ENCODE measurements at regions not wholly inside any gene's neighbourhood (a gene's known extent, or its start where the extent isn't known, plus 50 kb on each side); places are given as distances from the start of the nearest gene placed in this dataset.
A peak's percentile ranks its signal among the peaks of the same experiment; 100 is the strongest.
"Not testable (repeated sequence)": the region's sequence is repeated elsewhere in the genome, so short reads cannot be mapped to it uniquely, and the experiment has no call there.

DNA sequence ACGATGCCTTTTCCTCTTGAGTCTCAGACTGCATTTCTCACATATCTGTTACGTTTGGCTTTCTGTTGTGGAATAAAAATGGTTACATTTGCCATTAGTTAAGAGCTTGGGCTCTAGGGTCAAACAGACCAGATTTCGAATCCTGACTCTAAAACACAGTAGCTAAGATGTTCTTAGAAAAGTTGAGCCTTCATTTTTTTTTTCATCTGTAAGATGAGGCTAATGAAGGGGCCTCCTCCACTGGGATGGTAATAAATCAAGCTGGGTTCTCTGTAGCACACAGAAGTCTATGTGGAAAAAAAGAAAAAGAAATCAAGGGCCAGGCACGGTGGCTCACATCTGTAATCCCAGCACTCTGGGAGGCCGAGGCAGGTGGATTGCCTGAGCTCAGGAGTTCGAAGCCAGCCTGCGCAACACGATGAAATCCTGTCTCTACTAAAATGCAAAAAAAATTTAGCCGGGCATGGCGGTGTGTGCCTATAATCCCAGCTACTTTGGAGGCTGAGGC is 49.9 kb upstream of the CAPRIN1 start:
- DNase-seq (ENCODE audit: low read depth), result no peak

- DNase-seq (ENCODE audit: low read depth), result no peak
Observed at GRCh38 chr11:33999393-33999792, 52.1 kb upstream of the CAPRIN1 start.

- peak; percentile 12 for DNase-seq (ENCODE audit: low read depth)
Observed at GRCh38 chr11:33997584-33998251, 53.8 kb upstream of the CAPRIN1 start.

GRCh38 chr11:33996498-33997454 is 54.8 kb upstream of the CAPRIN1 start:
- DNase-seq (ENCODE audit: low read depth), result peak; percentile 75

DNA sequence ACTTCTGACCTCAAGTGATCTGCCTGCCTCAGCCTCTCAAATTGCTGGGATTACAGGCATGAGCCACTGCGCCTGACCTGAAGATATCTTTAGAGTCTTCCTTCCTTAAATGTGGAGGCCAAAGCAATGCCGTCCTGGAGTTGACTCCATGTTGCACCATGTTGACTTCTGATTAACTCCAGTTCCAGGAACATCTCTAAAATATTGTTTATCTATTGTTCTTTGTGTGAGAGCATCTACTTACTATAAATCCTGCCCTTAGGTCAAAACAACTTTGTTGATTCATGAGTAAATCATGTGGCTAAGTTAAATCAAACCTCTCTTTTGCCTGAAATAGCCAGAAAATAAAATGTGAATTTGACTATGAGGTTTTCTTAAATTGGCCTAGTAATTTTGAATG is 56.6 kb upstream of the CAPRIN1 start:
- DNase-seq (ENCODE audit: low read depth), result no peak

GRCh38 chr11:33991136-33991535 is 60.4 kb upstream of the CAPRIN1 start:
- DNase-seq (ENCODE audit: low read depth), result not testable (repeated sequence)

DNA sequence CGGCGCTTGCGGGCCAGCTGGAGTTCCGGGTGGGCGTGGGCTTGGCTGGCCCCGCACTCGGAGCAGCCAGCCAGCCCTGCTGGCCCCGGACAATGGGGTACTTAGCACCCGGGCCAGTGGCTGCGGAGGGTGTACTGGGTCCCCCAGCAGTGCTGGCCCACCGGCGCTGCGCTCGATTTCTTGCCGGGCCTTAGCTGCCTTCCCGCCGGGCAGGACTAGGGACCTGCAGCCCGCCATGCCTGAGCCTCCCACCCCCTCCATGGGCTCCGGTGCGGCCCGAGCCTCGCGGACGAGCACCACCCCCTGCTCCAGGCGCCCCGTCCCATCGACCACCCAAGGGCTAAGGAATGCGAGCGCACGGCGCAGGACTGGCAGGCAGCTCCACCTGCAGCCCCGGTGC is 61.4 kb upstream of the CAPRIN1 start:
- not testable (repeated sequence) for DNase-seq (ENCODE audit: low read depth)

GRCh38 chr11:33989461-33989860 is 62.1 kb upstream of the CAPRIN1 start:
- no peak for DNase-seq (ENCODE audit: low read depth)

GRCh38 chr11:33988586-33989370 is 62.8 kb upstream of the CAPRIN1 start:
- DNase-seq (ENCODE audit: low read depth), result no peak

DNA sequence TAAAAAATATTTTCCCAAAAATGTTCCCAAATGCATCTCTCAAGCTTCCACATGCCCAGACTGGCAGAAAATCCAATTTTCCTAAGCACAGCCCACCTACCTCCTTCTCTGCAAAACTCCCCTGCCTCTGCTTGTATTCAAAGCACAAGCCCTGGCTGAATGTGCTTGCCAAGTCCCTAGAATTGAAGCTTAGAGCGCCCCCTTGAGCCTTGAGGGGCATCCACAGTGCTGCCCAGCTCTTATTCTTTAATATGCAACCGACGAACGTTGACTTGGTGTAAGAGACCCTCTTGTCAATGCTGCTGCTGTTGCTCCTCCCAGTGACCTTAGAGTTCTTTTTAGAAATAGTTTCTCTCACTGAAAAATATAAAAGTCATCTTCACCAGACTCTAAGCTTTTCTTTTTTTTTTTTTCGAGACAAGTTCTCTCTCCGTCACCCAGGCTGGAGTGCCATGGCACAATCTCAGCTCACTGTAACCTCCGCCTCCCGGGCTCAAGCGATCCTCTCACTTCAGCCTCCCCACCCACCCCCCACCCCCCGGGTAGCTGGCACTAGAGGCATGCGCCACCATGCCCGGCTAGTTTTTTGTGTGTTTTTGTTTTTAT is 63.5 kb upstream of the CAPRIN1 start:
- peak; percentile 84 for DNase-seq (ENCODE audit: low read depth)

- DNase-seq (ENCODE audit: low read depth), result no peak
Observed at GRCh38 chr11:33987545-33987944, 64.0 kb upstream of the CAPRIN1 start.

GRCh38 chr11:33986597-33987501 is 64.7 kb upstream of the CAPRIN1 start:
- not testable (repeated sequence) for DNase-seq (ENCODE audit: low read depth)

GRCh38 chr11:33984682-33985389 is 66.7 kb upstream of the CAPRIN1 start:
- no peak for DNase-seq (ENCODE audit: low read depth)

DNA sequence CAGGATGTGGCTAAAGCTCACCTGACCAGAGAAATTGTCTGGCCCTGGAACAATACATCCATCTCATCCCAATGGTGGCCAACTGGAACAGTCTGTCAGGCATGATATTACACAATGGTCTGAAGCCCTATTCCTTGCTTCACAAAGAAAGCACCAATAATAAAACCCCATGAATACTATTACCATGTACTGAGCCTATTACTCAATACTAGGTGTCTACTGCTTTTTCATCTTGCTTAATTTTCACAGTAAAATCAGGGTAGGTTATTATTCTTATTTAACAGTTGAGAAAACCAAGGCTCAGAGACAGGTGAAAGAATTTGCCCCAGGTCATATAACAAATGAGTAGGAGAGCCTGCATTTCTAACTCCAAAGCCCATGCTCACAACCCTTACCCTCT is 68.9 kb upstream of the CAPRIN1 start:
- no peak for DNase-seq (ENCODE audit: low read depth)

DNA sequence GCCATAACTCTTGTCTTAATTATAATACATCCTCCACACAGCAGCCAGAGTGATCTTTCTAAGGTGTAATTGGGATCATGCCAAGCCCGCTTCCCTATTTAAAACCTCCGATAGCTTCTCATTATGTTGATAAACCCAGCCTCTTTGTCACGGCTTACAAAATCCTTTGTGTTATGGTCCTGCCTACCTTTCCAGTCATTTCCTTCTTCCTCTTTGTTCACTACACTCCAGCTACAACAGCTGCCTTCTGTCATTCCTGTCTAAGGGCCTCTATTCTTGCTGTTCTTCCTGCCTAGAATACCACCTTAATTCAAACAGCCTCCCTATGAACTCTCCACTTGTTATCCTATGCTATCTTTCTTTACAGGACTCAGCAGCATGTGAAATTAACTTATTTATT is 70.6 kb upstream of the CAPRIN1 start:
- DNase-seq (ENCODE audit: low read depth), result no peak

DNA sequence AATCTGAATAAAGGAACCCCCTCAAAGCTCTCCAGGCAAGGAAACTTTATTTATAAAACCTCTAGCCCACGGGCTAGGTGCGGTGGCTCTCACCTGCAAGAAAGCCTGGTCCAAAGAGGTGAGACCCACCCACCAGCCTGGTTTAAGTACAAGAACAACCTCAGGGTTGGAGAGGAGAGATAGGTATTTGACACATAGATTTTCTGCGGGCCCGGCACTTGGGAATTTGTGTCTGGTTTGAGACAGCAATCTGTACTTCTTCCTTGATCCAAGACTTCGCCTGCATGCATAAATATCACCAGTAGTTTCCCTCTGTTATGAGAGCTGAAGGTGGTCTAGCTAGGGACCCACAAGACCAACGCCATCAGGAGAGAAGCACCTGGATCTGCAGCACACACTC is 73.2 kb upstream of the CAPRIN1 start:
- DNase-seq (ENCODE audit: low read depth), result no peak

DNA sequence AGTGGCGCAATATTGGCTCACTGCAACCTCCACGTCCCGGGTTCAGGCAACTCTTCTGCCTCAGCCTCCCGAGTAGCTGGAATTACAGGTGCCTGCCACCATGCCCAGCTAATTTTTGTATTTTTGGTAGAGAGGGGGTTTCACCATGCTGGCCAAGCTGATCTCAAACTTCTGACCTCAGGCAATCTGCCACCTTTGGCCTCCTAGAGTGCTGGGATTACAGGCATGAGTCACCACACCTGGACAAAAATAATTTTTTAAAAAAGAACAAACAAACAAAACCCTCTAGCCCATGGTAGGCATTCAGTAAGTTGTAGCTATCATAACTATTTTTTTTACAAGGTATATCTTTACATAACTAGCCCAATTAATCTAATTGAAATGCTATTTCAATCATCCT is 73.9 kb upstream of the CAPRIN1 start:
- DNase-seq (ENCODE audit: low read depth), result no peak

- peak; percentile 44 for DNase-seq (ENCODE audit: low read depth)
Observed at GRCh38 chr11:33976495-33977199, 74.9 kb upstream of the CAPRIN1 start.

DNA sequence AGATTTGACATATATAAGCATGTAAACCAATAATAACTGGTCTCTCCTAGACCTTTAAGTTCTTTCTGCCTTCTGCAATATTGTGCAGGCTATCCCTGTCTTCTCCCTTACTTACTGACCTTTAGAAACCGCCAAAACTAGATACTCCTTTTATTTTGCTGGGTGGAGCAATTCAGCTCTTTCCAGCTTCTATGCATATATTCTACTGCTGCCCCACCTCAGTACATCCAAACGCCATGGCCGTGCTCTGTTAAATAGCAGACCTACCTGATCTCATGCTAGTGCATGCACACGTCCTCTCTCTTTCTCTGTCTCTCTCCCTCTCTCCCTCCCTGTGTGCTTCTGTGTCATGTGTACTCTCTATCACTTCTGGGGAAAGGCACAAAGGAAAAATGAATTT is 76.7 kb upstream of the CAPRIN1 start:
- DNase-seq (ENCODE audit: low read depth), result no peak

Data from iris pigment epithelial cell (primary cell).